Activated CD4-positive, alpha-beta T cell treated with anti-CD3 and anti-CD28 coated beads for 24 hours (primary cell): ENCODE measurements at regions not wholly inside any gene's neighbourhood (a gene's known extent, or its start where the extent isn't known, plus 50 kb on each side); places are given as distances from the start of the nearest gene placed in this dataset.
"Not testable (repeated sequence)": the region's sequence is repeated elsewhere in the genome, so short reads cannot be mapped to it uniquely, and the experiment has no call there.

Source experiments
- DNase-seq, 2 donors: peaks; one replicate each; pipeline ENCODE4 v3.0.0-alpha.2; 2020; ENCODE audit warnings: low read depth in 2 of 2

DNA sequence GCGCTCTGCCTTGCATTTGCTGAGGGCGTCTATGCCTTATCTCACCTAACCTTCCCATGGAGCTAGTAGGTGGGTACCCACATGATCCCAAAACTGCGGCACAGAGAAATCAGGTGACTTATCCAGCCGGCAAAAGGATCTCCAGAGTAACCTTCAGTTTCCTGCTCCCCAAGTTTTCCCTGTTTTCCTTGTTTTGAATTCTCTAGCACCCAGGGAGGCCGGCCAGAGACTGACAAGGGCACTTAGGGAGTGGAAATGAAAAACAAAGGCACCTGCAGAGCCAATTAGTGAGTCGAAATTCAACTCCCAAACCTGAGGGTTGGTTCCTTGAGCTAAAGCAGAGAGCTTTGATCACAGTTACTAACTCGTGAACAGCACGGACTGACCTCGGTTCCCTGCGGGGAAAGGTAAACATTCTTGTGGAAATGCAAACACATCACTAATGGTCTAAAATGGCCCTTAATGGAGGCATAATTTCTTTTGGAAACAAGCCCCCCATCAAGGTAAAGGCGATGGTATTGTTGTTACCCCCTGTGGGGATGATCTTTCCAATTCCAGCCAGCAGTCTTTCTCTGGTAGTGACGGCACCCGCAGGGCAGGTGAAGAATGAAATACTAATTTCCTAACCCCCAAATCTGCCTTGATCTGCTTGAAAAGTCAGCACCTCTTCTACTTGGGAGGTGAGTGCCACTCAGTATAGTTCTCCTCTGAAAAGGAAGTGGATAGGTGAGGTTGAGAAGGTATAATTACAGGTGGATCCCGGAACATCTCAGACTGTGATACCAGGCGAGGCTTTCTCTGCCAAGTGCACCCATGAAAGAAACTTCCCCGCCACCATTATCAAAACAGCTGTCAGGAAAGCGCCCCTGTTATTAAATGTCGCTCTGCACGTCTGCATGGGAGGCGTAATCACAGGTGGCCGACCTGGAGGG lies 365.6 kb upstream of the AUTS2 start:
- DNase-seq: no peak

DNA sequence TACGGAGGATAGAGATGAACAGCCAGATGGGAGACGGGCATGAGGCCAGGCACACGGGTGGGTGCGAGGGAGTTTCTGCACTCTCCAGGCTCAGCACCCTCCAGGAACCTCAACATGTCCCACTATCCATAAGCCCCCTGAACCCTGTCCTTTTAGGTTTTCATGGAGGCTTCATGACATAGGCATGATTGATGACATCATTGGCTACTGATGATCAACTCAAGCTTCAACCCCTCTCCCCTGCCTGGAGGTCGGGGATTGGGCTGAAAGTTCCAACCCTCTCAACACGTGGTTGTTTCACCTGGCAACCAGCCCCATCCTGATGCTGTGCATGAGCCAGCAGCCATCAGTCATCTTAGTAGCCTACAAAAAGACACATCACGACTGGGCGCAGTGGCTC lies 360.7 kb upstream of the AUTS2 start:
- DNase-seq: no peak

DNA sequence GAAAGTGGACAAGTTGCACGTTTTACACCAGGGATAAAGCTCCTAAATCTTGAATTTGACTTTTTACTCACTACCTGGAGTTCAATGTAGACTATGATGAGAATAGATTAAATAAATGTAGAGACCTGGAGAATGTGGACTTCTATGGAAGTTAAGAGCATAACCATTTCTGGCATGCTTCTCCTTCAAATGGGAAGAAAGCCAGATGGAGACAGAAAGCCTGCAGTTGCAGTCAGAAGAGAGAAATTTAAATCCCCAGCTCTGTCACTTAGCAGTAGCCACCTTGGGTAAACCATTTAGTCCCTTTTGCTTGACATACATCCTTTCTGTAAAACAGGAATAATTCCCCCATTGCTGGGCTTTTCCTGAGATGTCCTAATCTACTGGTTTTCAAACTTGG lies 355.3 kb upstream of the AUTS2 start:
- no peak for DNase-seq

DNA sequence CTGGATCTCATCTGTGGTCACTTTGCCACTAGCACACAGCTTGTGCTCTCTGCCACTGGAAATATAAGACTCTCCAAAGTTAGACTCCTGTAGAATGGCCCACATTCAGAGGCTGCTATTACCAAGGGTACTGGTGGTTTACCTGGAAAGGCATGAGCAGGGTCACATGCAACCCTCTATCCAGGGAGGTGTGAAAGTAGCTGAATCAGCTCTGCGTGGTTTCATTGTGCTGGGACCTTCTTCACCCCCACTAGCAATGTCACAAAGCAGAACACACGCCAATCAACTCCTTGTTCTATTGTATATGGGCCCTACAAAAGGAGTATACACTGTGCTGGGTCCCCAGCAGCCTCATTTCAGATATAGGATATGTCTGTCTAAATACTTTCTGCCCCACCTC lies 353.6 kb upstream of the AUTS2 start:
- no peak for DNase-seq

DNA sequence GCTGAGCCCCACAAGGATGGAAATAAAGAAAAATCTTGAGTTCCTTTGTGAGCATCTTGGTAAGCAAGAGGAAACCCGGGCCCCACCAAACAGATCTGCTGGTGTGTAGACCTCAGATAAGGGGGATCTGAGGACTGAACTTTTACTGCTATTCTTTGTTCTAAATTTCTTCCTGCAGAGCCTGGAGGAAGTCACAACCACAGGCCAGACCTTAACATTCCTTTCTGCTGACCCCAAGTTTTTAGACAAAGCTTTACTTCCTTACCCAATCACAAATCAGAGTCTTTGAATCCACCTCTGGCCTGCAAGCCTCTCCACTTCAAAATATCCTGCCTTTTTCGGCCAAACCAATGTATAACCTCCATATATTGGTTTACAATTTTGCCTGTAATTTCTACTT lies 352.6 kb upstream of the AUTS2 start:
- no peak for DNase-seq

DNA sequence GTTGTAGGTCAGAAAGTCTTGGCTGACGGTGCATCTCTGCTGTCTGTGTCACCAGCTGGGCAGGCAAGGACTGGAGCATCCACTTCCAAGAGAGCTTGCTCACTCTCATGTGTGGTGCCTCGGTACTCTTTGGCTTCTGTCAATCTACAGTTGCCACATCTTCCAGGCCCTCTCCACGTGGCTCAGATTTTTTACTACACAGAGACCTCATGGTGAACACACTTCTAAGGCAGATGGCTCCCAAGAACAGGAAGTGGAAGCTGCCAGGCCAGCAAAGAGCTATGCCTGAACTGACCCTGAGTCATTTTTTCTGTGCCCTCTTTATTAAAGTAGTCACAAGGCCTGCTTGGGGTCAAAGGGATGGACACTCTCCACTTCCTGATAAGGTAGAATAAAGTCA lies 351.5 kb upstream of the AUTS2 start:
- no peak for DNase-seq

DNA sequence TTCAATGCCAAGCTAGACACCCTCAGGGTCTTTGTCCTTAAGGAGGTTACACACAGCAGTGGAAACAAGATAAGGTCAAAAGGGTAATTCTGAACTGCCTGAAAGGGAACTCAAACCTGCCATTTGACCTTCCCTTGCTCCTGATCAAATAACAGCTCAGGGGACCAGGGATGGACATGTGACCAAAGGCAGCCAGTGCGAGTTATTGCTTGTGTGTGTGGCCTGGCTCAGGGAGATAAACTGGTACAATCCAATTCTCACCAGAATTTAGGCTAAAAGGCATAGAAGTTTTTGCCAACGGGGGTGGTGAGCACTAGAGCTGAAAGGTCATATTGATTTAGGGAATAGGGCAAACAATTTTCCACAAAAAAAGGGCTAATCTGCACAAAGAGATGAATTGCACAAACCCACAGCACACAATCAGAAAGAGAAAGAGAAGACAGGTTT lies 349.9 kb upstream of the AUTS2 start:
- not testable (repeated sequence) for DNase-seq

DNA sequence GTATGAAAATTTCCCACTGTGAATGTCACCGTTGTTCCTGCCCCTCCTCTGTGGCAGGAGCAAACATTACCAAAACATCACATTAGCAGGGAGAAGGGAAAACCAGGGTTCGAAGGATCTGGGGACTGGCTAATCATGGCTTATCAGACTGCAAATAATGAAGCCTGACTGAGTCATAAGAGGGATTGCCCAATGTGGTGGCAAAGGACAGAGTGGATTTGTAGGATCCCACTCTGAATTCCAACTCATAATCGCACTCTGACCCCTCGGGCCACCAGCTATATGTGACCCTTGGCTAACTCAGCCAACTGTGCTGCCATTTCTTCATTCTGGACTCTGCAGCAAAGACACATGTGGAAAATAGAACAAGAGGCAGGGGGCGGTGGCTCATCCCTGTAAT lies 347.3 kb upstream of the AUTS2 start:
- DNase-seq: no peak

DNA sequence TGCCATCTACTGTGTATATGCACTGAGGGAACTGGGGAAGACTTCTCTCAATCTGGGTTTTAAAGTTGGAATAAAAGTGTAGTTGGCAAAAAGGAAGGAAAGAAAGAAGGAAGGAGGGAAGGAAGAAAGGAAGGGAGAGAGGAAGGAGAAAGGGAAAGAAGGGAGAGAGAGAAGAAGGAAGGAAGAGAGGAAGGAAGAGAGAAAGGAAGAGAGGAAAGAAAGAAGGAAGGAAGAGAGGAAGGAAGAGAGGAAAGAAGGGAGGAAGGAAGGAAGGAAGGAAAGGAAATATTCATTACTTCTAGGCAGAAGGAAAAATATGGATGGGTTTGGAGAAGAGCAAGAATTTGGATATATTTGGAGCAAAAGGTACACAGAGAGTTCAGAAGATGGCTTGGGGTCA lies 343.6 kb upstream of the AUTS2 start:
- no peak for DNase-seq

DNA sequence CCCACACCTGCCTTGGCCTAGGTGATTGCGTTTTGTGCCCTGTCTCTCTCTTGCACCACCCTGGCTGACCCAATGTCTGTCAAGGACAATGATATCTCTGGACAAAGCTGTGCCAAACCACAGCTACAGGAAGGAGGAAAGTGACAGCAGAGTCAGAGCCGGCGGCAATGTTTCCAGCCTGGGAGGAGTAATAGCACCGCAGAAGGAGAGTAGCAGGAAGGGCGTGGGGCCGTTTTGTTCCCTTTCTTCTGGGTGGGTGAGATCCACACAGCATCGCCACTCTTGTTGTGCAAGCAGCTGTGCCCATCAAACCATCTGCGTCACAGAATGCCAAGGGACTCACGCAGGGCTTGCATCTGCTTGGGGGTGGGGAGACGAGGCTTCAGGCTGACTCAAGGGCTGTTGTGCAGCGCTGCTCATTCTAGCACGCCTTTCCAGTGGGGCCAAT lies 341.6 kb upstream of the AUTS2 start:
- no peak for DNase-seq

DNA sequence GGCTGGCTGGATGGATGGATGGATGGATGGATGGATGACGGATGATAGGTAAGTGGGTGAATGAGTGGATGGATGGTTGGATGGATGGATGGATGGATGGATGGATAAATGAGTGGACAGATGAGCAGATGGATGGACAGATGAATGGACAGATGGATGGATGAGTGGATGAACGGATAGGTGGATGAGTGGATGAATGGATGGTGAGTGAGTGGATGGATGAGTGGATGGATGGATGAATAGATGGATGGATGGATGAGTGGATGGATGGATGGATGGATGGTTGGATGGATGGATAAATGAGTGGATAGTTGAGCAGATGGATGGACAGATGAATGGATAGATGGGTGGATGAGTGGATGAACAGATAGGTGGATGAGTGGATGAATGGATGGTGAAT lies 340.7 kb upstream of the AUTS2 start:
- DNase-seq: no peak

DNA sequence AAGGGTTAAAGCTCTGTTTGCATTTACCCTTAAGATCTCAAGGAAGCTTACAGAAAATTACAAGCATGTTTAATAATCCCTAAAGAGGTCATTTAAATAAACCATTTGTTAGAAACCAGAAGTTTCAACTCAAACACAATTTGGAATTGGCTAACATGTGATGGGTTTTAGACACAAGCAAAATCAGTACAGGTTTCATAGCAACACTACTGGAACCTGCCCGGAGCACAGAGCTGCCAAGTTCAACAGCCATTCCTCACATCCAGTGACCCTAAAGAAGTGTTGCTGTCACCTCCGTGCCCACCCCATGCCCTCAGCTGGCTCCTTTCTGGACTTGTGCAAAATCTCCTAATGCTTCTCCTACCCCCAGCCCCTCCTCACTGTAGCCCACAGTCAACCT lies 338.8 kb upstream of the AUTS2 start:
- DNase-seq: no peak

DNA sequence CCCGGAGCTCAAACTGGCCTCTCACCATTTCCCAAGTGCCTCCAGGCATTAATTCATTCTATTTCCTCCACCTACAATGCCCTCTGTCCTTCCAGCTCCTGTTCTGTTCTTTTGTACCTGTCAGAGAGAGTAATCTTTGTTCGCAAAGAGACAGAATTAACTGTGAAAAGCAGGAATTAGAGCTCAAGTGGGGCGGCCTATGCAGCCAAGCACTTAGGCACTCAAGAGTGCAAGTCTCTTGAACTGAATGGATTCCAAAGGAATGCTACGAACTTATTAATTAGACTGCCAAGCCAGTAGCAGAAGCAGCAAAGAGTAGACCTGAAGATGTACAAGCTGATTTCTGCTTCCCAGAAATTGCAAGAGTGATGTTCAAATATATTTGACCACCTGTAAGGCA lies 338.3 kb upstream of the AUTS2 start:
- DNase-seq: no peak

DNA sequence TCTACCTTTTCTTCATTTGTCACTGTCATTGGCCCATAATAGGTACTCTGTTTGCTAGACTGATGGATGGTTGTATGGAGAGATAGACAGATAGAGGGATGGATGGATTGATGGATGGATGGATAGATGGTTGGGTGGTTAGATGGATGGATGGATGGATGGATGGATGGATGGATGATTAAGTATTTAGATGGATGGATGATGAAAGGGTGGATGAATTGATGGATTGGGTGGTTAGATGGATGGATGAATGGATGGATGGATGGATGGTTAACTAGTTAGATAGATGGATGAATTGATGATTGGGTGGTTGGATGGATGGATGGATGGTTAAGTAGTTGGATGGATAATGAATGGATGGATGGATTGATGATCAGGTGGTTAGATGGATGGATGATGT lies 334.7 kb upstream of the AUTS2 start:
- no peak for DNase-seq

DNA sequence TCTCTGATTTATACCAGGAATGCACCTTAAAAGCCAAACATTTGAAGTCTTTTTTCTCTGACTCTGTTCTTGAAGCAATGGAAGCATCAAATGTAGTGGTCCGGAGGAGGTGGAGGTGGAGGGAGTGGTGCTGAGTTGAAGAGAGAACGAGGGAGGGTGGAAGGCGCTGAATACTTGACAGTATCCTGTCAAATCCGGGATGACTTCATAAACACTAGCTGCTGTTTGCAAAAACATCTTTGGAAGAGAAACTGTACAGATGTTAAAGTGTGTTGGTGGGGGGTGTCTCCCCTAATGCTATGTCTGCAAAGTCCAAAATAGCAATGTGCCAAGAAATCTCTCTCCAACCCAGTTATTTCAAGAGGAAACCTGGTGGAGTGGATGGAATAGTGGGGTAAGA lies 328.5 kb upstream of the AUTS2 start:
- no peak for DNase-seq

DNA sequence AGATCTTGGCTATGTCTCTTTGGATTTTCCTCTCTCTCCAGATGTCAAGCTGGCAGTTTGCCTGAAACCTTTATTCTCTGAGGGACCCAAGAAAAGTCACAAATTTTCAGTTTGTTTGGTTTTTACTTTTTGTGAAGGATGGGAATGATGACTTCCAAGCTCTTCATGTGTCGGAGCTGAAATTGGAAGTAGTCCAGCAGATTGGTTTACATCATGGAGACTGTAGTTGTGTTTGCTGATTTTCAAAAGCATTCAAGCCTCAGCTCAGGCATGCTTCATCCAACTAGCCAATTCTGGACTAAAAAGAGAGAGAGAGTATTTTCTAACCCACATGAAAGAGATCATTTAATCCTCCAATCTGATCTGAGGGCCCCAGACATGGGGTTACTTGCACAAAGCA lies 326.2 kb upstream of the AUTS2 start:
- DNase-seq: no peak

DNA sequence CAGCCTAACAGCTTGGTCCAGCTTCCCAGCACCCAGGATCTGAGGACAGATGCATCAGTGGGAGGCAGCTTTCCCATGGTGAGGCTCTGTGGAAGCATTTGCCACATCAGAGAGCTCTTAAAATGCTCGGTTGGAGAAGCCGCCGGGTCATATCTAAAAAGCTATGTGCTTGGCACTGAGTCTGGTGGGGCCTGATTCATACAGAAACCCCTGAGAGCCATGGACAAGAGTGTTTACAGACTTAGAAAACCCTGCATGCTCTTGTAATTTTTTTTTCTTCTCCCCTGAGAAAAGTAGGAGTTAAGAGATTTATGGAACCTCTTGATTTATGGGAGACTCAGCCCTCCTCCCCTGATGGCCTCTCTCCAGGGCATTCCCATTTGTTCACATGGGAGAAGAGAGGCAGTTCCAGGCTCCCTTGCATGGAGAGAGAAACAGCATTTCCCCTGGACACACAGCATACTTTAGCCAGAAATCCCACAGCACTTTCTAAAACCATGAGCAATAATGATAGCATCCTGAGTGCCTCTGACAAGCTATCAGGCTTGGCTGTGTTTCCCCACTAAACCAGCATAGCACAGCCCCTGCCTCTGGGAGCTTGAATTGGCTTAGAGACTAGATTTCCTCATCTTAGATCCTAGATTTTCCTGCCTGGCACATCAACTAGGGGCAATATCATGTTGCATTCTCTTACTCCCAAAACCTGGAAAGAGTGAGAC lies 322.1 kb upstream of the AUTS2 start:
- DNase-seq: no peak

DNA sequence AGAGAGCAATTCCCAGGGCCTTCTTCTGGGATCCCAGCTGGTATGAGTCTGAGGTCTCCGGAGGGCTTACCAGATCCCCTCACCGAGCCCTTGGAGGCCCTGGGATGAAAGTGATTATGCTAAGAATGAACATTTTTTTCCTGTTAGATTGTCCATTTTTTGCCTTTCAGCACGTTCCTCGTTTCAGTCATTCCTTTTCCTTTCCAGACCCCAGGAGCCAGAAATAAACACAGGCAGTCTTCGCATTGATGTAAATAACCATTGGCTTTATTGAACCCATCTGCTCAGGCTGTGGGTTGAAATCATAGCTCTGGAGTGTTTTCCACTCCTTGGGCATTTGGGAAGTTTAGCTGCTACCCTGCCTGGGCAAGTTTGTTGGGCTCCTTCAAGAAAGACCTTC lies 320.9 kb upstream of the AUTS2 start:
- DNase-seq: no peak

DNA sequence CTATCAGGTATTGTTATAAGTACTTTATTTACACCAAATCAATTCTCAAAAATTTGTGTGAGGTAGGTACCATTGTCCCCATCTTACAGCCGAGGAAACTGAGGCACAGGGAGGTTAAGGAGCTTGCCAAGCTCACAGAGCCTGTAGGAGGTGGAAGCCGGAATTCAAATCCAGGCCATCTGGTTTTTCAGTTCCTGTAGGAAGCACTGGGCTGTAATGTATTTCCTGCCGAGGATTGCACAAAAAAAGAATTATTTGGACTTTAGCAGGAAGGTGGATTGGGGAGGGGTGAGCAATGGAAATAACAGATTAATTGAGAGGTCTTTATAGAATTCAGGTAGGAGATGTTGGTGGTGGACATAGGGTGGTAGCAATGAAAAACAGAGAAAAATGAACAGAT lies 315.3 kb upstream of the AUTS2 start:
- no peak for DNase-seq

DNA sequence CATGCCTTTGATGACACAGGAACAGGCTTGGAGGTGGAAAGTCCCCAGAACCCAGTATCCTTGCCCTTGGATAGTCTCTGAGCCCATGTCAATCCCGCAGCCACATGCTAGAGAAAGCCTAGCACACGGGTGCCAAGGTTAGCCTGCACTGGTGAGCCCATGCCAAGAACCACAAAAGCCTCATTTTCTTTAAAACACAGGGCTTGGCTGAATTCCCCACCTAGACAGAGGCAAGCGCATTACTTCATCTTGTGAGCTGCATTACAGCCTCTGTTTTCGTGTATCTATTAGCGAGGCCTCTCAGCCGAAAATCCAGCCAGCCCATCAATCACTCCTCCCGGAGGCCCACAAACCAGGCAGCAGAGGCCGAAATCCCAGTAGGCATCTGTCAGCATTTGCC lies 314.9 kb upstream of the AUTS2 start:
- DNase-seq: no peak

DNA sequence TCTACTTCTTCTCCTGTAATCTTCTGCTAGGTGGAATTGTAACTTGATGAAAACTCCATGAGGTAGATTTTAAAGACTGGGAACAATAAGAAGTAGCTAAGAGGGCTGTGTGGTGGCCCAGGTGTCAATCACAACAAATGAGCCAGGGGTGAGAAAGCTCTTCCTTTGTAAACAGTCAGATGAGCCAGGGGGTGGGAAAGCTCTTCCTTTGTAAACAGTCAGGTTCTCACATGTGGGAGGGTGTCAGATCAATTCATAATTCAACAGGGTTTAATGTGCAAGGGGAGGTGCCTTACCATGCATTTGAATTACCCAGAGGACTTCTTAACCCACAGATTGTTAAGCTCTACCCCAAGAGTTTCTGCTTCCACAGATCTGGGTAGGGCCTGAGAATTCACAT lies 312.4 kb upstream of the AUTS2 start:
- no peak for DNase-seq

DNA sequence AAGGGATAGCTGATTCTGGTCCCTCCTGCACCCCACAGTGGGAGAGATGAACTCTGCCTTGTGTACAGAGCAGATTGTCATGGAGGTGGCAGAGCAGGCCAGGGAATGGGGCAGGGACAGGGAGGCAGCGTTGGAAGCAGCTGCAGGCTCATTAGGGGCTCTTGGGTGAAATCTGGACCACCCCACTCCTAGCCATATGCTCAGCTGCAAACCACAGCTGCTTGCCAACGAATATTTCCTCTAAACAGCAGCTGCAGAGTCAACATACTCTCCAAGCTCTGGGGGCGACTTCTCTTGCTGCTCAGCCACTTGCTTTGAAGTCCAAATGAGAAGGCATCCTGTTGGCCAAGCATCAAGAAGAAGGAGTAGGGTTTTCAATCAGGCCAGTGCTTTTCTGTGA lies 302.3 kb upstream of the AUTS2 start:
- no peak for DNase-seq

DNA sequence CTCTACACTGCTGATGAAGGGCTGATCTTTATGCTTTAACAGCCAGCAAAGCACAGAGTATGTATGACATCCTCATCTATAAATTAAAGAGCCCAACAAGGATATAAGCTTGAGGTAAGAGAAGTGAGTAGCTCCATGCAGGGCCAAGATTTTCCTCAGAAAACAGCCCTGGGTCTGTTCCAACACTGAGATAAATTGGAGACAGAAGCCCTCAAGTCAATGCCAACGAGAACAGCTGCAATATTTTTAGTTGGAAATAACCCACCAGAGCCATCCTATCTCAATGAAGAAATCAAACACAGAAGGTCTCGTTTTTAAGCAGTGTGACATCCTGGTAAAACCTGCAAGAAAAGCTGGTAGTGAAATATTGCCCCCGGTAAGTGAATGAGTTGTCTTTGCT lies 297.0 kb upstream of the AUTS2 start:
- DNase-seq: no peak
